ENCODE measurements at regions not wholly inside any gene's neighbourhood (a gene's known extent, or its start where the extent isn't known, plus 50 kb on each side); places are given as distances from the start of the nearest gene placed in this dataset.

DNA sequence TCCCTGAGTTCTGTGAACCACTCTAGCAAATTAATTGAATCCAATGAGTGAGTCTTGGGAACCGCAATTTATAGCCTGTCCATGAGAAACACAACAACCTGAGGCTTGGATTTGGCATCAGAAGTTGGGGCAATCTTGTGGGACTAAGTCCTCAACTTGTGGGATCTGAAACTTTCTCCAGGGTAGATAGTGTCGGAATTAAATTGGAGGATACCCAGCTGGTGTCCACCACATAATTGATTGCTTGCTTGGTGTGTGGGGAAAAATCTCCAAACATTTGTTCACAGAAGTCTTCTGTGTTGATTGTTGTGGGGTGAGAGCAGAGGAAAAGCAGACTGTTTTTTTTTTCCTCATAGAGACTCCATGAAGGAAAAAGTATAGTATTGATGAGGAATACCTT is 320.6 kb upstream of the MEF2C start:
- TF ChIP-seq, protein P1, sequence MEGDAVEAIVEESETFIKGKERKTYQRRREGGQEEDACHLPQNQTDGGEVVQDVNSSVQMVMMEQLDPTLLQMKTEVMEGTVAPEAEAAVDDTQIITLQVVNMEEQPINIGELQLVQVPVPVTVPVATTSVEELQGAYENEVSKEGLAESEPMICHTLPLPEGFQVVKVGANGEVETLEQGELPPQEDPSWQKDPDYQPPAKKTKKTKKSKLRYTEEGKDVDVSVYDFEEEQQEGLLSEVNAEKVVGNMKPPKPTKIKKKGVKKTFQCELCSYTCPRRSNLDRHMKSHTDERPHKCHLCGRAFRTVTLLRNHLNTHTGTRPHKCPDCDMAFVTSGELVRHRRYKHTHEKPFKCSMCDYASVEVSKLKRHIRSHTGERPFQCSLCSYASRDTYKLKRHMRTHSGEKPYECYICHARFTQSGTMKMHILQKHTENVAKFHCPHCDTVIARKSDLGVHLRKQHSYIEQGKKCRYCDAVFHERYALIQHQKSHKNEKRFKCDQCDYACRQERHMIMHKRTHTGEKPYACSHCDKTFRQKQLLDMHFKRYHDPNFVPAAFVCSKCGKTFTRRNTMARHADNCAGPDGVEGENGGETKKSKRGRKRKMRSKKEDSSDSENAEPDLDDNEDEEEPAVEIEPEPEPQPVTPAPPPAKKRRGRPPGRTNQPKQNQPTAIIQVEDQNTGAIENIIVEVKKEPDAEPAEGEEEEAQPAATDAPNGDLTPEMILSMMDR (IDR thresholded peaks at IDR 0.05): no peak
- TF ChIP-seq POLR2A (IDR thresholded peaks at IDR 0.05): no peak
